ENCODE measurements at regions not wholly inside any gene's neighbourhood (a gene's known extent, or its start where the extent isn't known, plus 50 kb on each side); places are given as distances from the start of the nearest gene placed in this dataset.

DNA sequence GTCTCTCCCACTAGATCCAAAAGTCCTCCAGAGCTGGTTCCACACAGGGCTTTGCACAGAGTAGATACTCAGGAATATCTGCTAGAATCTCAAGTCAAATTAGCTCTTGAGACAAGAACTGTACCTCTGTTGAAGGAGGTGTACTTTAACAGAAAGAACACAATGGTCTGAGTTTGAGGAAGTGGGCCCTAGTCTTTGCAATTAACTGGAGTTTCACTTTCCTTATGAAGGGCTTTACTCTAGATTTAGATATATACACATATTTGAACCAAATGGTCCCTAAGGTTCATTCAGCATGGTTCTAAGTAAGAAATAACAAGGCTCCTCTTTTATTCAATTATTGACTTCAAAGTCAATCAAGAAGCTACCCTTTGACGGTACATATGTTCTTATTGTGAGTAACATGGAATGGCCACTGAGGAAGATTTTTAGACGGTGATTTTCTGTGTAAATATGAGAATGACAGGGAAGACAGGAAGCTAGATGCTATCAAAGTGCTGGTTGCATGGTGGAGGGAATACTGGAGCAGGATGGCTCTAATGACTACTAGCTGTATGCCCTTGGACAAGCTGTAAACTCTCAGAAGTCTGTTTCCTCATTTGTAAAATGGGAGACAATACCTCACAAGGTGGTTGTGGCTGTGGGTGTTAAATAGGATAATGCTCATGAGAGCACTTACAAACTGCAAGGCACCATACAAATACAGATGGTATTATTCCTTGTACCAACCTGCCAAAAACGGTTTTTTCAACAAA, 73.5 kb upstream of the SERTAD2 start:
- Histone ChIP-seq H4K20me1 (ENCODE audit: insufficient read depth, low read length) (no peaks in the 10 kb centered on the region), H3K4me3 (replicated peaks in 1 of 3; ENCODE audit: insufficient read depth in 1 of 3, low read depth in 2 of 3, low read length in 3 of 3) (no peak overlapping the region), H3K79me2 (ENCODE audit: insufficient read depth, low read length) (peaks cover 7% of the 10 kb centered on the region), H2AFZ (ENCODE audit: low read length) (no peak overlapping the region), H3K27ac (ENCODE audit: extremely low read length, insufficient read depth, low read length) (no peak overlapping the region), H3K36me3 (replicated peaks in 1 of 2; ENCODE audit: control insufficient read depth in 1 of 2, insufficient read depth in 2 of 2, low read length in 2 of 2) (no peaks in the 10 kb centered on the region), H3K9ac (ENCODE audit: insufficient read depth, low read depth, low read length) (no peak overlapping the region), H3K4me2 (ENCODE audit: low read depth, low read length) (no peak overlapping the region), H3K9me3 (ENCODE audit: low read length) (no peaks in the 10 kb centered on the region), H3K27me3 (ENCODE audit: control insufficient read depth in 1 of 2, insufficient read depth in 2 of 2, low read length in 2 of 2) (no peaks in the 10 kb centered on the region), H3K4me1 (ENCODE audit: insufficient read depth, low read length) (peaks cover 67% of the 10 kb centered on the region)
- BruUV-seq (replicated peaks): no TSS peak
- TF ChIP-seq REPIN1 (CRISPR knock-in tag; IDR thresholded peaks at IDR 0.05; ENCODE audit: borderline replicate concordance, low read depth): no peak
- TF ChIP-seq, protein P1, sequence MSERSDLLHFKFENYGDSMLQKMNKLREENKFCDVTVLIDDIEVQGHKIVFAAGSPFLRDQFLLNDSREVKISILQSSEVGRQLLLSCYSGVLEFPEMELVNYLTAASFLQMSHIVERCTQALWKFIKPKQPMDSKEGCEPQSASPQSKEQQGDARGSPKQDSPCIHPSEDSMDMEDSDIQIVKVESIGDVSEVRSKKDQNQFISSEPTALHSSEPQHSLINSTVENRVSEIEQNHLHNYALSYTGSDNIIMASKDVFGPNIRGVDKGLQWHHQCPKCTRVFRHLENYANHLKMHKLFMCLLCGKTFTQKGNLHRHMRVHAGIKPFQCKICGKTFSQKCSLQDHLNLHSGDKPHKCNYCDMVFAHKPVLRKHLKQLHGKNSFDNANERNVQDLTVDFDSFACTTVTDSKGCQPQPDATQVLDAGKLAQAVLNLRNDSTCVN (CRISPR knock-in tag; IDR thresholded peaks at IDR 0.05; ENCODE audit: borderline replicate concordance): no peak
- TF ChIP-seq MATR3 (CRISPR knock-in tag; IDR thresholded peaks at IDR 0.05): no peak
- 0 out of 2 replicates have a peak, but pooled peaks have one; percentile 50 for TF ChIP-seq GFI1 (CRISPR knock-in tag; IDR thresholded peaks at IDR 0.05; ENCODE audit: borderline replicate concordance)
- 0 out of 2 replicates have a peak, but pooled peaks have one; percentile 6 for TF ChIP-seq SAP130 (CRISPR knock-in tag; IDR thresholded peaks at IDR 0.05; ENCODE audit: low read depth)
- no peak for TF ChIP-seq ZNF615 (CRISPR knock-in tag; IDR thresholded peaks at IDR 0.05; ENCODE audit: borderline replicate concordance)
- TF ChIP-seq, protein P2, sequence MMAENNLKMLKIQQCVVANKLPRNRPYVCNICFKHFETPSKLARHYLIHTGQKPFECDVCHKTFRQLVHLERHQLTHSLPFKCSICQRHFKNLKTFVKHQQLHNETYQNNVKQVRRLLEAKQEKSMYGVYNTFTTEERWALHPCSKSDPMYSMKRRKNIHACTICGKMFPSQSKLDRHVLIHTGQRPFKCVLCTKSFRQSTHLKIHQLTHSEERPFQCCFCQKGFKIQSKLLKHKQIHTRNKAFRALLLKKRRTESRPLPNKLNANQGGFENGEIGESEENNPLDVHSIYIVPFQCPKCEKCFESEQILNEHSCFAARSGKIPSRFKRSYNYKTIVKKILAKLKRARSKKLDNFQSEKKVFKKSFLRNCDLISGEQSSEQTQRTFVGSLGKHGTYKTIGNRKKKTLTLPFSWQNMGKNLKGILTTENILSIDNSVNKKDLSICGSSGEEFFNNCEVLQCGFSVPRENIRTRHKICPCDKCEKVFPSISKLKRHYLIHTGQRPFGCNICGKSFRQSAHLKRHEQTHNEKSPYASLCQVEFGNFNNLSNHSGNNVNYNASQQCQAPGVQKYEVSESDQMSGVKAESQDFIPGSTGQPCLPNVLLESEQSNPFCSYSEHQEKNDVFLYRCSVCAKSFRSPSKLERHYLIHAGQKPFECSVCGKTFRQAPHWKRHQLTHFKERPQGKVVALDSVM (CRISPR knock-in tag; IDR thresholded peaks at IDR 0.05): 0 out of 2 replicates have a peak, but pooled peaks have one; percentile 12
- in situ Hi-C loops (cut with HindIII; ENCODE audit: extremely low pct_ligation_motif_present, low pct_unique_long_range_greater_than_20kb) (no loop called here), intact Hi-C loops (cut with micrococcal nuclease; ENCODE audit: unreplicated experiment) (no loop called here)
- DNase-seq (ENCODE audit: low spot score) (no peak), ATAC-seq (no peak), FAIRE-seq (no peak)
- WGBS (ENCODE audit: low lambda C conversion rate): 82% methylated on average over 3 of the region's 3 CpGs
- ChIA-PET CTCF (ENCODE audit: low intra/inter-chr PET ratio, low total read pairs) (no interaction called here), POLR2A (interaction anchor here (1.2 to 7.0 kb wide), 6 partner anchors 20 to 77 kb away, joined by 3 to 57 read pairs (median 10); partner anchors contain the start of gene SERTAD2)

All from HepG2 (cell line).